Testis (tissue), 2 donors: ENCODE measurements at regions not wholly inside any gene's neighbourhood (a gene's known extent, or its start where the extent isn't known, plus 50 kb on each side); places are given as distances from the start of the nearest gene placed in this dataset.

Source experiments
- DNase-seq: peaks from one replicate; pipeline ENCODE4 v3.0.0-alpha.2; 2019
- H3K27ac ChIP-seq, 2 donors: fragments of 200-600 bp; sonication (generic); one replicate each; pipeline ENCODE4 v1.5.1; 2019
- H3K27me3 ChIP-seq: fragments of 200-600 bp; sonication (generic); one replicate; pipeline ENCODE4 v1.5.1; 2019
- H3K36me3 ChIP-seq: fragments of 200-600 bp; sonication (generic); one replicate; pipeline ENCODE4 v1.5.1; 2017; ENCODE audit warnings: low read depth; ENCODE audit errors: missing control alignments
- H3K4me1 ChIP-seq: fragments of 200-600 bp; sonication (generic); one replicate; pipeline ENCODE4 v1.5.1; 2019
- H3K4me3 ChIP-seq, 2 donors: fragments of 200-600 bp; sonication (generic); one replicate each; pipeline ENCODE4 v1.5.1; 2017 to 2019
- H3K9me3 ChIP-seq: fragments of 200-600 bp; sonication (generic); one replicate; pipeline ENCODE4 v1.5.1; 2017
- CTCF ChIP-seq, 3 experiments: fragments of 450-650 bp in 2 of 3; fragments of 200-600 bp in 1 of 3; sonication (generic) in 1 of 3; IDR thresholded peaks; one replicate each; pipeline ENCODE4 v1.5.1; 2016 to 2019; ENCODE audit warnings: antibody characterized with exemption in 3 of 3, mild to moderate bottlenecking in 2 of 3, moderate library complexity in 1 of 3
- POLR2A ChIP-seq: fragments of 450-650 bp; IDR thresholded peaks from one replicate; pipeline ENCODE4 v1.6.1; 2017; ENCODE audit warnings: antibody characterized with exemption, mild to moderate bottlenecking, moderate library complexity
- WGBS, 2 donors: methylation state at CpG; one replicate each; pipeline ENCODE4 v1.1.5; 2018; 5-methylcytosine and 5-hydroxymethylcytosine counted together
- intact Hi-C: fragments of 100-400 bp; cut with DNase I; formaldehyde crosslinking; loops from one replicate; pipeline ENCODE4 v1.15.1; 2023; ENCODE audit warnings: low total_unique reads

GRCh38 chr6:18725449-18725848 lies 338.3 kb downstream of the RNF144B start:
- no peak overlapping the region for H3K27ac ChIP-seq
- no peaks in the 10 kb centered on the region for H3K9me3 ChIP-seq
- intact Hi-C loops, result no loop called here
- H3K4me1 ChIP-seq, result no peaks in the 10 kb centered on the region
- H3K4me3 ChIP-seq, result no peak overlapping the region
- WGBS, 2 donors, result 91 to 98% methylated on average over 2 of the region's 2 CpGs
- no peak for DNase-seq
- H3K27me3 ChIP-seq, result no peaks in the 10 kb centered on the region
- H3K36me3 ChIP-seq, result no peaks in the 10 kb centered on the region
- no peak for TF ChIP-seq POLR2A
- TF ChIP-seq CTCF (IDR thresholded peaks at IDR 0.05), result no peak

GRCh38 chr6:18733921-18734550 lies 346.9 kb downstream of the RNF144B start:
- no peaks in the 10 kb centered on the region for H3K9me3 ChIP-seq
- H3K4me3 ChIP-seq, result no peak overlapping the region
- no peak overlapping the region for H3K27ac ChIP-seq
- no peaks in the 10 kb centered on the region for H3K36me3 ChIP-seq
- no peak for DNase-seq
- intact Hi-C loops, result no loop called here
- H3K27me3 ChIP-seq, result no peaks in the 10 kb centered on the region
- no peaks in the 10 kb centered on the region for H3K4me1 ChIP-seq
- TF ChIP-seq CTCF (IDR thresholded peaks at IDR 0.05), result no peak
- TF ChIP-seq POLR2A, result no peak
- 79 to 86% methylated on average over 1 of the region's 1 CpG for WGBS, 2 donors

- Histone ChIP-seq H3K27ac (no peak overlapping the region), H3K27me3 (no peaks in the 10 kb centered on the region), H3K4me1 (no peaks in the 10 kb centered on the region), H3K4me3 (no peak overlapping the region), H3K9me3 (no peaks in the 10 kb centered on the region), H3K36me3 (no peaks in the 10 kb centered on the region)
- 92% methylated on average over 4 of the region's 4 CpGs for WGBS, 2 donors
- no peak for DNase-seq
- TF ChIP-seq CTCF (IDR thresholded peaks at IDR 0.05), result no peak
- TF ChIP-seq POLR2A, result no peak
- intact Hi-C loops, result no loop called here
Observed at GRCh38 chr6:18741741-18742140, 354.6 kb downstream of the RNF144B start.

GRCh38 chr6:18742406-18742805 lies 355.3 kb downstream of the RNF144B start:
- no peaks in the 10 kb centered on the region for H3K4me1 ChIP-seq
- no peaks in the 10 kb centered on the region for H3K36me3 ChIP-seq
- DNase-seq, result no peak
- intact Hi-C loops, result no loop called here
- WGBS, 2 donors, result 81 to 88% methylated on average over 2 of the region's 2 CpGs
- no peak for TF ChIP-seq POLR2A
- no peak for TF ChIP-seq CTCF (IDR thresholded peaks at IDR 0.05)
- no peaks in the 10 kb centered on the region for H3K27me3 ChIP-seq
- H3K9me3 ChIP-seq, result no peaks in the 10 kb centered on the region
- H3K27ac ChIP-seq, result no peak overlapping the region
- H3K4me3 ChIP-seq, result no peak overlapping the region

GRCh38 chr6:18746727-18747126 lies 359.6 kb downstream of the RNF144B start:
- Histone ChIP-seq H3K27ac (no peak overlapping the region), H3K27me3 (no peaks in the 10 kb centered on the region), H3K36me3 (no peaks in the 10 kb centered on the region), H3K4me1 (no peaks in the 10 kb centered on the region), H3K9me3 (no peaks in the 10 kb centered on the region), H3K4me3 (no peak overlapping the region)
- DNase-seq, result no peak
- intact Hi-C loops, result no loop called here
- no peak for TF ChIP-seq CTCF (IDR thresholded peaks at IDR 0.05)
- TF ChIP-seq POLR2A, result no peak
- 88 to 89% methylated on average over 4 of the region's 4 CpGs for WGBS, 2 donors
